Right atrium auricular region (tissue), 2 donors: ENCODE measurements at regions not wholly inside any gene's neighbourhood (a gene's known extent, or its start where the extent isn't known, plus 50 kb on each side); places are given as distances from the start of the nearest gene placed in this dataset.

Experiments
- DNase-seq: peaks from one replicate; pipeline ENCODE4 v3.0.0-alpha.2; 2019; ENCODE audit warnings: low spot score
- H3K27ac ChIP-seq, 2 donors: fragments of 200-600 bp; sonication (generic); 1 replicate in 1 of 2; 2 replicates in 1 of 2; pipeline ENCODE4 v1.5.1; 2016 to 2019
- H3K27me3 ChIP-seq, 2 donors: fragments of 200-600 bp; sonication (generic); one replicate each; pipeline versions ENCODE4 v1.5.1 to v1.6.0; 2017 to 2019
- H3K36me3 ChIP-seq: fragments of 200-600 bp; sonication (generic); one replicate; pipeline ENCODE4 v1.5.1; 2016
- H3K4me1 ChIP-seq, 2 donors: fragments of 200-600 bp; sonication (generic); one replicate each; pipeline versions ENCODE4 v1.5.1 to v1.6.0; 2017 to 2019
- H3K4me3 ChIP-seq, 2 donors: fragments of 200-600 bp; sonication (generic); 1 replicate in 1 of 2; 2 replicates in 1 of 2; pipeline ENCODE4 v1.5.1; 2017 to 2019; ENCODE audit warnings: mild to moderate bottlenecking in 1 of 2, moderate library complexity in 1 of 2
- H3K9me3 ChIP-seq, 2 donors: fragments of 200-600 bp; sonication (generic); one replicate each; pipeline ENCODE4 v1.5.1; 2019
- TF ChIP-seq, protein P1 (sequence below), 2 donors: fragments of 200-600 bp; sonication (generic); IDR thresholded peaks; one replicate each; pipeline ENCODE4 v1.5.1; 2019; ENCODE audit warnings: antibody characterized with exemption in 2 of 2

DNA sequence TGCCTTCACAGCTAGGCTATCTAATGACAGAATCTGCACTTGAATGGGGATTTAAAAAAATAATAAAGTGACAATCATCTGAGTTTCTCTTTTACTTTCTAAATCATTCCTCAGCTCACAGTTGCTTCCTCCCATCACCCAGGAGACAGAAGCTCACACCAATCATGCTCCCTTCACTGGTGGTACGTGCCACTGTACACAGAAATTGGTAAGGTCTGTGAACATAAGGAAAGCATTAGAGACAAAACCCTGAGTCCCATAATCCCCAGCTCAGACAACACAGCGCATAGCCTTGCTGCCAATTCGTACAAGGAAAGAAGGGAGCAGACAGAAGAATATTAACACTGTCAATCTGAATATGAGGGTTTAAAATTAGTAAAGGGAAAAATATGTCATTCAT, 133.1 kb downstream of the IDS start:
- no peak overlapping the region for H3K4me3 ChIP-seq
- TF ChIP-seq, protein P1, sequence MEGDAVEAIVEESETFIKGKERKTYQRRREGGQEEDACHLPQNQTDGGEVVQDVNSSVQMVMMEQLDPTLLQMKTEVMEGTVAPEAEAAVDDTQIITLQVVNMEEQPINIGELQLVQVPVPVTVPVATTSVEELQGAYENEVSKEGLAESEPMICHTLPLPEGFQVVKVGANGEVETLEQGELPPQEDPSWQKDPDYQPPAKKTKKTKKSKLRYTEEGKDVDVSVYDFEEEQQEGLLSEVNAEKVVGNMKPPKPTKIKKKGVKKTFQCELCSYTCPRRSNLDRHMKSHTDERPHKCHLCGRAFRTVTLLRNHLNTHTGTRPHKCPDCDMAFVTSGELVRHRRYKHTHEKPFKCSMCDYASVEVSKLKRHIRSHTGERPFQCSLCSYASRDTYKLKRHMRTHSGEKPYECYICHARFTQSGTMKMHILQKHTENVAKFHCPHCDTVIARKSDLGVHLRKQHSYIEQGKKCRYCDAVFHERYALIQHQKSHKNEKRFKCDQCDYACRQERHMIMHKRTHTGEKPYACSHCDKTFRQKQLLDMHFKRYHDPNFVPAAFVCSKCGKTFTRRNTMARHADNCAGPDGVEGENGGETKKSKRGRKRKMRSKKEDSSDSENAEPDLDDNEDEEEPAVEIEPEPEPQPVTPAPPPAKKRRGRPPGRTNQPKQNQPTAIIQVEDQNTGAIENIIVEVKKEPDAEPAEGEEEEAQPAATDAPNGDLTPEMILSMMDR (IDR thresholded peaks at IDR 0.05) = no peak
- H3K36me3 ChIP-seq = no peaks in the 10 kb centered on the region
- H3K9me3 ChIP-seq = no peaks in the 10 kb centered on the region
- no peak overlapping the region for H3K27ac ChIP-seq
- H3K27me3 ChIP-seq = no peaks in the 10 kb centered on the region
- no peaks in the 10 kb centered on the region for H3K4me1 ChIP-seq
- DNase-seq = no peak

DNA sequence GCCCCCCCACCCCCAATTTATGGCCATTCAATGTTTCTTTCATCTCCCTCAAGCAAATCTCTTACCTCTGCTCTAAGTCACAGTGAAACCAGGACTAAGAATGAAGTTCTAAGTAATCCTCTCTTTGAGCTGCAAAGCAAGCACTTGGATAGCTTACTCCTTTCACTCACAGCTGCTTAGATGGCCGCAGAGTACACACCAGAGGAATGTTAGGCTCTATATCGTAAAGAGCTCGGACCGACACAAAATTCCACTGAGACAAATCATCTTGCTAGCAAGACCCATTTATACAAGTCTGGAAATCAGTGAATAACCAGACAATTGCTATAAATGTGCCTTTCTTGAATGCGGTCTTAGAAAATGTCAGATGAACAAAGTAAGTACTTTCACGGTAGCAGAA, 135.0 kb downstream of the IDS start:
- Histone ChIP-seq H3K4me3 (no peak overlapping the region), H3K9me3 (no peaks in the 10 kb centered on the region), H3K27me3 (no peaks in the 10 kb centered on the region), H3K36me3 (no peaks in the 10 kb centered on the region), H3K27ac (no peak overlapping the region), H3K4me1 (no peaks in the 10 kb centered on the region)
- TF ChIP-seq, protein P1 (IDR thresholded peaks at IDR 0.05) = no peak
- no peak for DNase-seq

- no peaks in the 10 kb centered on the region for H3K27me3 ChIP-seq
- no peaks in the 10 kb centered on the region for H3K36me3 ChIP-seq
- TF ChIP-seq, protein P1 (IDR thresholded peaks at IDR 0.05) = no peak
- no peaks in the 10 kb centered on the region for H3K9me3 ChIP-seq
- H3K27ac ChIP-seq = no peak overlapping the region
- no peak overlapping the region for H3K4me3 ChIP-seq
- H3K4me1 ChIP-seq = no peaks in the 10 kb centered on the region
- DNase-seq = no peak
Measured at GRCh38 chrX:149365552-149365951, 139.6 kb downstream of the IDS start.

DNA sequence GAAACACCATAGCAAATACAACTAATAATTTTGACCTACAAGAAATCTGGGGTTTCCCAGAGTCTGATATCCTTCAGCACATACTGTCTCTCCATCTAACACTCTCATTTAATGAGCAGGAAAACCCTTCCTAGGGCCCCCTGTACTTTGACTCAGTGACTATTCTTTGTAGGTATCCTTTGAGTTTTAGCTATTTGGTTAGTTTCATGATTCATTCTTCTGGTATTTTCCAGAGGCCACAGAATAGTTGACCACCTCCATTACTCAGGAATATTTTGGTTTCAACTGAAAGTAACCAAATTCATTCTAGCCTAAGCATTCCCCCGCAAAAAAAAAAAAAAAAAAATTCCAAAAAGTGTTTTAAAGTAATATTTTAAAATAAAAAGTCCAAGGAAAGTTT, 140.0 kb downstream of the IDS start:
- Histone ChIP-seq H3K27me3 (no peaks in the 10 kb centered on the region), H3K4me3 (no peak overlapping the region), H3K4me1 (no peaks in the 10 kb centered on the region), H3K9me3 (no peaks in the 10 kb centered on the region), H3K36me3 (no peaks in the 10 kb centered on the region), H3K27ac (no peak overlapping the region)
- TF ChIP-seq, protein P1 (IDR thresholded peaks at IDR 0.05) = no peak
- no peak for DNase-seq

DNA sequence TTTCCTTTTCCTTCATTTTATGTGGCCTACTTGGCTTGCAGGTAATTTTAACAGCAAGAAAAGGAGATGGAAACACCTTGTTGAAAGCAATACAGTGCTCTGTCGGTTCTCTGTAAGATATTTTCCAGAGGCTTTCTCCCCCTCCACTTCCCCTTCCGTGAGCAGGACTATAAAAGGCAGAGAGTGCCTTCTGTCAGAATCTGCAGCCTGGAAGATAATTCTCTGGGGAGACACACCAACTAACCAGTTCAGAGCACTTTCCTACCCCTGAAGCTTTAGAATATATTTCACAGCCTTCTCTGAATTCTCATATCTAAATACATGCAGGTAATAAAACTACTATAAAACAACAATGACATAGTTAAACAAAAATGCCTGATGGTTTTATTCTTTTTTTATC, 141.1 kb downstream of the IDS start:
- no peaks in the 10 kb centered on the region for H3K36me3 ChIP-seq
- TF ChIP-seq, protein P1 (IDR thresholded peaks at IDR 0.05) = no peak
- H3K4me1 ChIP-seq = no peaks in the 10 kb centered on the region
- no peak overlapping the region for H3K4me3 ChIP-seq
- no peak overlapping the region for H3K27ac ChIP-seq
- no peak for DNase-seq
- no peaks in the 10 kb centered on the region for H3K9me3 ChIP-seq
- H3K27me3 ChIP-seq = no peaks in the 10 kb centered on the region

GRCh38 chrX:149346306-149346705, 158.8 kb downstream of the IDS start:
- no peaks in the 10 kb centered on the region for H3K36me3 ChIP-seq
- H3K27me3 ChIP-seq = no peaks in the 10 kb centered on the region
- H3K4me3 ChIP-seq = no peak overlapping the region

More at GRCh38 chrX:149346306-149346705, 158.8 kb downstream of the IDS start:
- no peak overlapping the region for H3K27ac ChIP-seq
- no peak for DNase-seq
- H3K4me1 ChIP-seq = no peaks in the 10 kb centered on the region
- H3K9me3 ChIP-seq = no peaks in the 10 kb centered on the region
- TF ChIP-seq, protein P1 (IDR thresholded peaks at IDR 0.05) = no peak
